Esophagus (tissue), 2 donors: ENCODE measurements at regions not wholly inside any gene's neighbourhood (a gene's known extent, or its start where the extent isn't known, plus 50 kb on each side); places are given as distances from the start of the nearest gene placed in this dataset.

ENCODE experiments used
- H3K27ac ChIP-seq, 2 donors: one replicate each; pipeline ENCODE4 v1.5.1; 2013; ENCODE audit warnings: low read depth in 2 of 2, mild to moderate bottlenecking in 2 of 2, inconsistent platforms in 1 of 2, low read length in 1 of 2, moderate library complexity in 1 of 2
- H3K27me3 ChIP-seq, 2 donors: one replicate each; pipeline ENCODE4 v1.6.1; 2013; ENCODE audit warnings: low read length in 2 of 2, control low read depth in 1 of 2, mild to moderate bottlenecking in 1 of 2; ENCODE audit not compliant: insufficient read depth in 2 of 2, control insufficient read depth in 1 of 2
- H3K36me3 ChIP-seq, 2 donors: one replicate each; pipeline ENCODE4 v1.6.1; 2013; ENCODE audit warnings: low read length in 1 of 2; ENCODE audit not compliant: control insufficient read depth in 2 of 2, insufficient read depth in 2 of 2
- H3K4me1 ChIP-seq, 2 donors: one replicate each; pipeline ENCODE4 v1.6.1; 2013; ENCODE audit warnings: low read length in 1 of 2; ENCODE audit not compliant: control insufficient read depth in 2 of 2, insufficient read depth in 2 of 2
- H3K4me3 ChIP-seq, 2 donors: one replicate each; pipeline ENCODE4 v1.5.1; 2013; ENCODE audit warnings: low read length in 2 of 2, mild to moderate bottlenecking in 2 of 2, low read depth in 1 of 2, moderate library complexity in 1 of 2
- H3K9me3 ChIP-seq, 2 donors: one replicate each; pipeline ENCODE4 v1.6.1; 2013; ENCODE audit warnings: mild to moderate bottlenecking in 2 of 2, low read depth in 1 of 2, low read length in 1 of 2, moderate library complexity in 1 of 2; ENCODE audit not compliant: control insufficient read depth in 2 of 2, insufficient read depth in 1 of 2
- WGBS, 2 donors: extraction: QIAGEN DNeasy Blood & Tissue Kit; methylation state at CpG; one replicate each; pipeline ENCODE4 v1.1.7; 2013; 5-methylcytosine and 5-hydroxymethylcytosine counted together
- donor health status: healthy with polysubstance abuse.
- donor health status: Bipolar disorder and iron deficiency.

- Histone ChIP-seq H3K4me3 (no peak overlapping the region), H3K27ac (no peak overlapping the region), H3K9me3 (no peaks in the 10 kb centered on the region), H3K36me3 (no peaks in the 10 kb centered on the region), H3K4me1 (no peaks in the 10 kb centered on the region), H3K27me3 (no peaks in the 10 kb centered on the region)
- WGBS, 2 donors = 56 to 61% methylated on average over 6 of the region's 6 CpGs
Measured at GRCh38 chr6:9614778-9615177, 800.1 kb downstream of the TFAP2A start.

GRCh38 chr6:9612489-9612888 lies 802.4 kb downstream of the TFAP2A start:
- Histone ChIP-seq H3K4me3 (no peak overlapping the region), H3K9me3 (no peaks in the 10 kb centered on the region), H3K4me1 (no peaks in the 10 kb centered on the region), H3K36me3 (no peaks in the 10 kb centered on the region), H3K27ac (no peak overlapping the region), H3K27me3 (no peaks in the 10 kb centered on the region)
- WGBS, 2 donors = 80 to 87% methylated on average over 2 of the region's 2 CpGs

GRCh38 chr6:9610620-9611415 lies 804.1 kb downstream of the TFAP2A start:
- 68 to 69% methylated on average over 8 of the region's 8 CpGs for WGBS, 2 donors
- H3K4me3 ChIP-seq = no peak overlapping the region
- no peaks in the 10 kb centered on the region for H3K36me3 ChIP-seq
- H3K4me1 ChIP-seq = no peaks in the 10 kb centered on the region
- H3K27me3 ChIP-seq = no peaks in the 10 kb centered on the region
- H3K9me3 ChIP-seq = no peaks in the 10 kb centered on the region
- H3K27ac ChIP-seq = no peak overlapping the region

- Histone ChIP-seq H3K27ac (no peak overlapping the region), H3K9me3 (no peaks in the 10 kb centered on the region), H3K4me3 (no peak overlapping the region), H3K27me3 (no peaks in the 10 kb centered on the region), H3K36me3 (no peaks in the 10 kb centered on the region), H3K4me1 (no peaks in the 10 kb centered on the region)
- 55 to 65% methylated on average over 14 of the region's 14 CpGs for WGBS, 2 donors
Measured at GRCh38 chr6:9606435-9607134, 808.3 kb downstream of the TFAP2A start.

- no peak overlapping the region for H3K27ac ChIP-seq
- H3K27me3 ChIP-seq = no peaks in the 10 kb centered on the region
- H3K9me3 ChIP-seq = no peaks in the 10 kb centered on the region
- WGBS, 2 donors = 94 to 98% methylated on average over 2 of the region's 2 CpGs
- no peaks in the 10 kb centered on the region for H3K4me1 ChIP-seq
- H3K4me3 ChIP-seq = no peak overlapping the region
- no peaks in the 10 kb centered on the region for H3K36me3 ChIP-seq
Measured at GRCh38 chr6:9594746-9595145, 820.1 kb downstream of the TFAP2A start.

- Histone ChIP-seq H3K9me3 (no peaks in the 10 kb centered on the region), H3K27me3 (no peaks in the 10 kb centered on the region), H3K4me1 (no peaks in the 10 kb centered on the region), H3K27ac (no peak overlapping the region), H3K36me3 (no peaks in the 10 kb centered on the region), H3K4me3 (no peak overlapping the region)
- WGBS, 2 donors = 65 to 67% methylated on average over 3 of the region's 3 CpGs
Measured at GRCh38 chr6:9593554-9593953, 821.3 kb downstream of the TFAP2A start.

- no peak overlapping the region for H3K27ac ChIP-seq
- H3K4me3 ChIP-seq = no peak overlapping the region
- H3K36me3 ChIP-seq = no peaks in the 10 kb centered on the region
- no peaks in the 10 kb centered on the region for H3K9me3 ChIP-seq
- 72 to 77% methylated on average over 2 of the region's 2 CpGs for WGBS, 2 donors
- no peaks in the 10 kb centered on the region for H3K27me3 ChIP-seq
- H3K4me1 ChIP-seq = no peaks in the 10 kb centered on the region
Measured at GRCh38 chr6:9583753-9584352, 831.0 kb downstream of the TFAP2A start.

- Histone ChIP-seq H3K4me1 (no peaks in the 10 kb centered on the region), H3K4me3 (no peak overlapping the region), H3K36me3 (no peaks in the 10 kb centered on the region), H3K27ac (no peak overlapping the region), H3K9me3 (no peaks in the 10 kb centered on the region), H3K27me3 (no peaks in the 10 kb centered on the region)
Measured at GRCh38 chr6:9581155-9581554, 833.7 kb downstream of the TFAP2A start.

GRCh38 chr6:9576521-9576920 lies 838.4 kb downstream of the TFAP2A start:
- no peaks in the 10 kb centered on the region for H3K4me1 ChIP-seq
- no peaks in the 10 kb centered on the region for H3K9me3 ChIP-seq
- no peak overlapping the region for H3K4me3 ChIP-seq
- H3K36me3 ChIP-seq = no peaks in the 10 kb centered on the region
- no peak overlapping the region for H3K27ac ChIP-seq
- no peaks in the 10 kb centered on the region for H3K27me3 ChIP-seq
- WGBS, 2 donors = 75% methylated on average over 4 of the region's 4 CpGs
